HG03565 (cell line): ENCODE measurements at regions not wholly inside any gene's neighbourhood (a gene's known extent, or its start where the extent isn't known, plus 50 kb on each side); places are given as distances from the start of the nearest gene placed in this dataset.

Source experiments
- ATAC-seq: cut with Tn5 transposase; IDR thresholded peaks from one replicate; pipeline ENCODE4 v1.9.1; 2021; ENCODE audit warnings: mild to moderate bottlenecking, moderate library complexity; ENCODE audit not compliant: unreplicated experiment

- ATAC-seq, result no peak
These were observed 78.3 kb downstream of the RAMP3 start for GRCh38 chr7:45235905-45236304.

- ATAC-seq, result no peak
These were observed 79.1 kb downstream of the RAMP3 start for GRCh38 chr7:45236666-45237065.

- ATAC-seq, result no peak
These were observed 80.3 kb downstream of the RAMP3 start for GRCh38 chr7:45237788-45238461.

- ATAC-seq, result no peak
These were observed 81.2 kb downstream of the RAMP3 start for GRCh38 chr7:45238806-45239205.

- no peak for ATAC-seq
These were observed 81.9 kb downstream of the RAMP3 start for GRCh38 chr7:45239486-45239885.

GRCh38 chr7:45240273-45240771, 82.7 kb downstream of the RAMP3 start:
- no peak for ATAC-seq

- ATAC-seq, result no peak
These were observed 83.3 kb downstream of the RAMP3 start for GRCh38 chr7:45240926-45241325.

GRCh38 chr7:45241339-45242109, 83.9 kb downstream of the RAMP3 start:
- no peak for ATAC-seq

- ATAC-seq, result no peak
These were observed 84.7 kb downstream of the RAMP3 start for GRCh38 chr7:45242261-45242660.

GRCh38 chr7:45242698-45243097, 85.1 kb downstream of the RAMP3 start:
- ATAC-seq, result no peak

- no peak for ATAC-seq
These were observed 87.4 kb downstream of the RAMP3 start for GRCh38 chr7:45244981-45245380.

GRCh38 chr7:45246339-45246738, 88.7 kb downstream of the RAMP3 start:
- no peak for ATAC-seq

- no peak for ATAC-seq
These were observed 94.7 kb downstream of the RAMP3 start for GRCh38 chr7:45252248-45252647.

- ATAC-seq, result no peak
These were observed 95.3 kb downstream of the RAMP3 start for GRCh38 chr7:45252857-45253256.

GRCh38 chr7:45253368-45253767, 95.8 kb downstream of the RAMP3 start:
- no peak for ATAC-seq

GRCh38 chr7:45255187-45255586, 97.6 kb downstream of the RAMP3 start:
- ATAC-seq, result no peak

- no peak for ATAC-seq
These were observed 98.7 kb downstream of the RAMP3 start for GRCh38 chr7:45256309-45256708.

GRCh38 chr7:45256775-45257174, 99.2 kb downstream of the RAMP3 start:
- no peak for ATAC-seq

- ATAC-seq, result no peak
These were observed 99.7 kb downstream of the RAMP3 start for GRCh38 chr7:45257284-45257683.

- ATAC-seq, result no peak
These were observed 101.1 kb downstream of the RAMP3 start for GRCh38 chr7:45258533-45259226.

GRCh38 chr7:45259227-45259596, 101.6 kb downstream of the RAMP3 start:
- ATAC-seq, result no peak
